ENCODE measurements at regions not wholly inside any gene's neighbourhood (a gene's known extent, or its start where the extent isn't known, plus 50 kb on each side); places are given as distances from the start of the nearest gene placed in this dataset.

GRCh38 chr10:60714233-60714632, 64.0 kb upstream of the CDK1 start:
- no peak for TF ChIP-seq DIDO1 (tag; IDR thresholded peaks at IDR 0.05; ENCODE audit: low read depth)
- TF ChIP-seq ATF3 (IDR thresholded peaks at IDR 0.05): no peak
- no peak for TF ChIP-seq ATF3 (CRISPR knock-in tag; conservative IDR thresholded peaks at IDR 0.05)
- TF ChIP-seq ELF4 (CRISPR knock-in tag; IDR thresholded peaks at IDR 0.05): no peak
- no peak for TF ChIP-seq ZFP36 (IDR thresholded peaks at IDR 0.05; ENCODE audit: low read depth, low read length, partially characterized antibody)
- no peak for TF ChIP-seq ZNF354B (CRISPR knock-in tag; IDR thresholded peaks at IDR 0.05)
- no peak for TF ChIP-seq BRD4 (IDR thresholded peaks at IDR 0.05)
- no peak for TF ChIP-seq ZNF175 (CRISPR knock-in tag; IDR thresholded peaks at IDR 0.05; ENCODE audit: low read depth)
